NCI-H1930 (cell line): ENCODE measurements at regions not wholly inside any gene's neighbourhood (a gene's known extent, or its start where the extent isn't known, plus 50 kb on each side); places are given as distances from the start of the nearest gene placed in this dataset.
"Not testable (repeated sequence)": the region's sequence is repeated elsewhere in the genome, so short reads cannot be mapped to it uniquely, and the experiment has no call there.

Source experiments
- DNase-seq, 2 experiments: peaks; one replicate each; lab custom pipeline; 2025; lab: John Stamatoyannopoulos, UW

GRCh38 chr9:111276431-111277128, 53.4 kb downstream of the OR2K2 start:
- no peak for DNase-seq

- no peak for DNase-seq
Observed at GRCh38 chr9:111274737-111275136, 55.3 kb downstream of the OR2K2 start.

- DNase-seq = no peak
Observed at GRCh38 chr9:111272581-111272980, 57.4 kb downstream of the OR2K2 start.

- no peak for DNase-seq
Observed at GRCh38 chr9:111271481-111272080, 58.4 kb downstream of the OR2K2 start.

- DNase-seq = no peak
Observed at GRCh38 chr9:111271047-111271446, 59.0 kb downstream of the OR2K2 start.

GRCh38 chr9:111266024-111266423, 64.0 kb downstream of the OR2K2 start:
- not testable (repeated sequence) for DNase-seq

GRCh38 chr9:111263116-111263515, 66.9 kb downstream of the OR2K2 start:
- no peak for DNase-seq

- DNase-seq = no peak
Observed at GRCh38 chr9:111258875-111259271, 71.2 kb downstream of the OR2K2 start.

- no peak for DNase-seq
Observed at GRCh38 chr9:111258209-111258874, 71.7 kb downstream of the OR2K2 start.

GRCh38 chr9:111253742-111254437, 76.1 kb downstream of the OR2K2 start:
- no peak for DNase-seq

- no peak for DNase-seq
Observed at GRCh38 chr9:111250875-111251842, 78.9 kb downstream of the OR2K2 start.

- no peak for DNase-seq
Observed at GRCh38 chr9:111237447-111237846, 92.6 kb downstream of the OR2K2 start.

GRCh38 chr9:111236332-111236731, 93.7 kb downstream of the OR2K2 start:
- DNase-seq = no peak

- DNase-seq = no peak
Observed at GRCh38 chr9:111233963-111234362, 96.1 kb downstream of the OR2K2 start.

GRCh38 chr9:111232997-111233790, 96.8 kb downstream of the OR2K2 start:
- DNase-seq = no peak

GRCh38 chr9:111231801-111232580, 98.0 kb downstream of the OR2K2 start:
- DNase-seq = no peak

GRCh38 chr9:111222757-111223156, 107.3 kb downstream of the OR2K2 start:
- DNase-seq = peak; percentile 13 to 15

GRCh38 chr9:111212874-111213273, 117.2 kb downstream of the OR2K2 start:
- DNase-seq = no peak

GRCh38 chr9:111198936-111199335, 131.1 kb downstream of the OR2K2 start:
- DNase-seq = no peak

GRCh38 chr9:111197256-111197655, 132.8 kb downstream of the OR2K2 start:
- DNase-seq = no peak
